ENCODE measurements at regions not wholly inside any gene's neighbourhood (a gene's known extent, or its start where the extent isn't known, plus 50 kb on each side); places are given as distances from the start of the nearest gene placed in this dataset.

DNA sequence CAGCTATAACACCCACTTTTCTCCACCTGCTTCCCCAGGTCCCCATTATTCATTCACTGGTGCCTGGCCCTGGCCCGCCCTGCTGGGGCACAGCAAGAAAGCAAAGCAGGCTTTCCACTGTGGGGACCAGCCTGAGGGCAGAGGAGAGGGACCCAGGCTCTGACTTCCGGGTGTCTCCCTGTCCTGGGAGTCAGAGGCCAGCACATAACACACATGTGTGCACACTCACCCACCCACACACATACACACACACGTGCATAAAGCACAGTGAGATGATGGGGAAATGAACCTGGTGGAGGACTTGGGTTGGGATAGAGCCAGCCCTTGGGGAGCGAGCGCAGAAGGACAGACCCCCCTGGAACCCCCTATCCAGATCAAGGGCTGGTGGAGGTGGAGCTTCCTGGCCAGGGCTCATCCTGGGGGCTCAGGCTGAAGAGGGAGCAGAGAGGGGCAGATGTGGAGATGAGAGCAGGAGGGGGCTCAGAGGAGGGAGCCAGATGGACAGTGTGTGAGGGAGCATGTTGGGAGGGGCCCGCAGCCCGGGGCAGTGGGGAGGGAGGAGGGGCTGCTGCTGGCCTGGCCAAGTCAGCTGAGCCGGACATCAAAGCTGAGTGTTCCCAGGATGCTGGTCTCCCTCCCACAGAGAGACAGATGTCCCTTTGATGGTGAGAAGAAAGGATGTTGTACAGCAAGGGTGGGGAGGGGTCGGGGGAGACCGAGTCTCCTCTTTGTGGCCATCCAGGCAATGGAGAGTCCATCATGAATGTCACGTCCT is 78.2 kb downstream of the LINGO1 start:
- intact Hi-C loops (cut with DNase I; ENCODE audit: low total_unique reads): no loop called here
- no peaks in the 10 kb centered on the region for H3K27me3 ChIP-seq (replicated peaks in 1 of 7)
- TF ChIP-seq POLR2A (IDR thresholded peaks at IDR 0.05) (no peak), CTCF (IDR thresholded peaks at IDR 0.05 in 8 of 11, conservative IDR thresholded peaks at IDR 0.05 in 3 of 11) (no peak), POLR2AphosphoS5 (IDR thresholded peaks at IDR 0.05) (no peak)
- no peaks in the 10 kb centered on the region for H3K9me3 ChIP-seq
- H3K4me3 ChIP-seq: no peak overlapping the region
- no peak overlapping the region for H3K27ac ChIP-seq
- no peaks in the 10 kb centered on the region for H3K4me1 ChIP-seq
- no peaks in the 10 kb centered on the region for H3K36me3 ChIP-seq
- DNase-seq: no peak
- WGBS, 5 donors: 69 to 84% (median 77%) methylated on average over 11 of the region's 11 CpGs

- Histone ChIP-seq H3K4me1 (peaks cover 0 to 4% (median under 1%) of the 10 kb centered on the region in 6 donors), H3K27me3 (replicated peaks in 1 of 7) (no peaks in the 10 kb centered on the region), H3K4me3 (no peak overlapping the region), H3K9me3 (no peaks in the 10 kb centered on the region), H3K27ac (no peak overlapping the region), H3K36me3 (no peaks in the 10 kb centered on the region)
- 74 to 91% (median 82%) methylated on average over 6 of the region's 6 CpGs for WGBS, 5 donors
- intact Hi-C loops (cut with DNase I; ENCODE audit: low total_unique reads): no loop called here
- no peak for DNase-seq
- TF ChIP-seq POLR2A (IDR thresholded peaks at IDR 0.05) (no peak), POLR2AphosphoS5 (IDR thresholded peaks at IDR 0.05) (no peak), CTCF (IDR thresholded peaks at IDR 0.05 in 8 of 11, conservative IDR thresholded peaks at IDR 0.05 in 3 of 11) (no peak)
These were observed 79.0 kb downstream of the LINGO1 start for GRCh38 chr15:77553695-77554094.

DNA sequence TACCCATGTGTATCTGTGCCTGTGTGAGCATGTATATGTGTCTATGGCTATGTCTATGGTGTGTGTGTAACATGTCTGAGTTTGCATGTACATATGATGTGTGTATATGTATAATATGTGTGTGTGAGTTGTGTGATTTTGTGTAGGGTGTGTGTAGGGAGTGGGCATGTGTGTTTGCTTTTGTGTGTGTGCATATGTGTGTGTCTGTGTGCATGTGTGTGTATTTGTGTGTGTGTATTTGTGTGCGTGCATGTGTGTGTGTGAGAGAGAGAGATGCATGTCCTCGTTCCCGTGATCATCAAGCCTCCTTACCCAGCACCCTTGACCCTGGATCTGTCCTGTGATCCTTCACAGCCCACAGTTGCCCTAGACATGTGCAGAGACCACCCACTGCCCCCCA is 79.5 kb downstream of the LINGO1 start:
- Histone ChIP-seq H3K36me3 (no peaks in the 10 kb centered on the region), H3K27ac (no peak overlapping the region), H3K4me1 (peaks cover 0 to 8% (median 5%) of the 10 kb centered on the region in 6 donors), H3K4me3 (no peak overlapping the region), H3K27me3 (replicated peaks in 1 of 7) (no peaks in the 10 kb centered on the region), H3K9me3 (no peaks in the 10 kb centered on the region)
- no peak for TF ChIP-seq POLR2AphosphoS5 (IDR thresholded peaks at IDR 0.05)
- no peak for TF ChIP-seq CTCF (IDR thresholded peaks at IDR 0.05 in 8 of 11, conservative IDR thresholded peaks at IDR 0.05 in 3 of 11)
- no peak for TF ChIP-seq POLR2A (IDR thresholded peaks at IDR 0.05)
- intact Hi-C loops (cut with DNase I; ENCODE audit: low total_unique reads): no loop called here
- no peak for DNase-seq
- 88 to 96% (median 94%) methylated on average over 3 of the region's 3 CpGs for WGBS, 5 donors

GRCh38 chr15:77552066-77552465 is 80.6 kb downstream of the LINGO1 start:
- no peaks in the 10 kb centered on the region for H3K36me3 ChIP-seq
- H3K27me3 ChIP-seq (replicated peaks in 1 of 7): no peaks in the 10 kb centered on the region
- no peak for DNase-seq
- H3K4me3 ChIP-seq: no peak overlapping the region
- H3K4me1 ChIP-seq: peaks cover 0 to 11% (median 7%) of the 10 kb centered on the region in 6 donors
- no peak overlapping the region for H3K27ac ChIP-seq
- no peaks in the 10 kb centered on the region for H3K9me3 ChIP-seq
- 72 to 100% (median 93%) methylated on average over 2 to 4 of the region's 4 CpGs for WGBS, 5 donors
- intact Hi-C loops (cut with DNase I; ENCODE audit: low total_unique reads): no loop called here
- TF ChIP-seq CTCF (IDR thresholded peaks at IDR 0.05 in 8 of 11, conservative IDR thresholded peaks at IDR 0.05 in 3 of 11): no peak
- no peak for TF ChIP-seq POLR2A (IDR thresholded peaks at IDR 0.05)
- no peak for TF ChIP-seq POLR2AphosphoS5 (IDR thresholded peaks at IDR 0.05)
